ENCODE measurements at regions not wholly inside any gene's neighbourhood (a gene's known extent, or its start where the extent isn't known, plus 50 kb on each side); places are given as distances from the start of the nearest gene placed in this dataset.
"Not testable (repeated sequence)": the region's sequence is repeated elsewhere in the genome, so short reads cannot be mapped to it uniquely, and the experiment has no call there.

GRCh38 chr17:77038884-77039555 lies 101.7 kb upstream of the SEC14L1 start:
- no peak for DNase-seq

DNA sequence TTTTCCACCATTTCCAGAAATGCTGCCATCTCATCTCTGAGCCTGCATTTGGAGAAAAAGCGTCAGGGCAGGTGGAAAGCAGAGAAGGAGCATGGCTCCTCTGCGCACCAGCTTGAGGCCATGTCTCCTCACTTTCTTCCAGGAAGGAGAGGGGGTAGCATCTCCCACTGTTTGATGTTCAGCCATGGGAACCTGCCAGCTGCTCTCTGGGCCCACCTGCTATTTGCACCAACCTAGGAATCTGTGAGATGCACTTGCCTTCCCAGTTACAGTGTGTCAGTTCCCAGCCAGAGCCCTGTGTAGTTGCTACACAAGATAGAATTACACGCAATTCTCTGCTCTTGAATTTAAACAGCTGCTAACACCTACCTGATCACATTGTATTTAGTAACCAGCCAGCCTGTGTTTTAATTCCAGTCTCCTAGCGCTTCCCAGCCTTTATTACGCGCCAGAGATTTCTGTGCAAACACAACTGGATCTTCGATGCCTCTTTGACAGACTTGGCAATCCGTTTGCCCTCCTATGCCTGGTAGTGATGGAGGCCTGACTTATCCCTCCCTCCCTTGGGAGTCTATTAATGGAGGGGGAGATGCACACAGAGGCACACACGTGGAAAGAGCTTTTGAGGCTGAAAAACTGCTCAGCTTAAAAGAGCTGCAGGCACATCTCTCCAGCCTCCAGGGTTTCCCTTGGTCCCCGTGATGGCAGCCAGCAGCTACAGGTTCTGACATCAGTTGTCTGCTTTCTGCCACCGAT lies 98.1 kb upstream of the SEC14L1 start:
- no peak for DNase-seq

DNA sequence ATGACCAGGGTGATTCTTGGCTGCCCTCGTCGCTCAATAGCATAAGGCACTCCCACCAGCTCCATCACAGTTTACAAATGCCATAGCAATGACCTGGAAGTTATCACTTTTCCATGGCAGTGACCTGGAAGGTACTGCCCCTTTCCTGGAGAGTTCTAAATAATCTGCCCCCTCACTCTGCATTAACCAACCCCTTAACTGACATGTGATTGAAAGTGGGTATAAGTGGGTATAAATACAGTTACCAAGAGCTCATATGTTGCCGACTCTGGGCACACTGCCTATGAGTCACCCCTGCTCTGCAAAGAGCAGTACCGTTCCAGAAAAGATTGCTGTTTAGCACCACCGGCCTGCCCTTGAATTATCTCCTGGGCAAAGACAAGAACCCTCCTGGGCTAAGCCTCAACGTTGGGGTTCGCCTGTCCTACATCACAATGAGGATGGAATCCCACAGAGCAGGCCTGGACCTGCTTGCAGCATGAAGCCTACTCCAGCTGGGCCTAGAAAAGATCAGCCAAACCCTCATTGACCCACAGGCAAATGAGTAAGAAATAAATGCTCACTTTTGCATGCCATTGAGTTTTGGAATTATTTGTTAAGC lies 95.2 kb upstream of the SEC14L1 start:
- no peak for DNase-seq

GRCh38 chr17:77049440-77049839 lies 91.3 kb upstream of the SEC14L1 start:
- DNase-seq: no peak

DNA sequence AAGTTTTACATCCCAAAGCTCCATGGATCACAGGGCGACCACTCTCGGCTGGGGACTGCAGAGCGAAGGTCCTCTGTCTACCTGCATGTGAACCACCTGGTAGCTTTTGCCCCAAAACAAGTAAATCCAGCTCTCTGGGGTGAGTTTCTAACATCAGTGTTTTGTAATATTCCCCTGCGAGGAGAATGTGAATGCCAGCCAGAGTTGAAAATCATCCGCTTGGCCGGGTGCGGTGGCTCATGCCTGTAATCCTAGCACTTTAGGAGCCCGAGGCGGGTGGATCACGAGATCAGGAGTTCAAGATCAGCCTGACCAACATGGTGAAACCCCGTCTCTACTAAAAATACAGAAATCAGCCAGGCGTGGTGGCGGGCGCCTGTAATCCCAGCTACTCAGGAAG lies 89.9 kb upstream of the SEC14L1 start:
- DNase-seq: not testable (repeated sequence)

DNA sequence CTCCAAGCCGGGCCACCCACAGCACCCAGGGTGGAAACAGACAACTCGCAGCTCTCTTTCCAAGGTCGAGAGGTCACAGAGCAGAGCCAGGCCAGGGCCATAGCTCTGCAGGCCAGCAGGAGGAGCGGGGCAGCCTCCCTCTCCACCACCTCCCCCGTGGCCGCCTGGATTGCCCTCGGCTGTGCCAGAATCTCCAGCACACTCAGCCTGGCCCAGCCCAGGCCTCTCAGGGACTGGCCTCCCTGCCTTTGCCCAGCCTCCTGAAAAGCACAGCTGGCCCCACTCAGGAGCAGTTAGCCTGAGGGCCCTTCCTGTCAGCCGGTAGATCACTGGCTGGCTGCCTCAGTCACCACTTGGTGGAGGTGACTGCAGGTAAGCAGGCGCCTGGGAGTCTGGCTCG lies 85.8 kb upstream of the SEC14L1 start:
- no peak for DNase-seq

DNA sequence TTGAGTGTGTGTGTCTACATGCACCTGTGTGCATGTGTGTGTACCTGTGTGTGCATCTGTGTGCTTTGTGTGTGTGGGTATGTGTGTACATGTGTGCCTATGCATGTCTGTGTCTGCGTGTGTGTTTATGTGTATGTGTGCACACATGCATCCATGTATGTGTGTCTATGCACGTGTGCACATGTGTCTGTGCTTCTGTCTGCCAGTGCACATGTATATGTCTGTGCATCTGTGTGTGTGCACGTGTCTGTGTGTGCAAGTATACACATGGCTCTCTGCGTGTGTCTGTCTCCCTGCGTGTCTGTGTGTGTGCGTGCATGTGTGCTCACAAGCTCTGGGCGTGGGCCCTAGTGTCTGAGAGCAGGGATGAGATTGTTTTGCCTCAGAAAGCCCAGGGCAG lies 85.3 kb upstream of the SEC14L1 start:
- DNase-seq: no peak

- no peak for DNase-seq
These were observed 82.8 kb upstream of the SEC14L1 start for GRCh38 chr17:77058016-77058415.

GRCh38 chr17:77061669-77062068 lies 79.1 kb upstream of the SEC14L1 start:
- DNase-seq: no peak

GRCh38 chr17:77064598-77064997 lies 76.2 kb upstream of the SEC14L1 start:
- no peak for DNase-seq

- DNase-seq: no peak
These were observed 74.6 kb upstream of the SEC14L1 start for GRCh38 chr17:77066165-77066564.

GRCh38 chr17:77066726-77067409 lies 73.9 kb upstream of the SEC14L1 start:
- peak; percentile 43 for DNase-seq

GRCh38 chr17:77068915-77069314 lies 71.9 kb upstream of the SEC14L1 start:
- DNase-seq: no peak

DNA sequence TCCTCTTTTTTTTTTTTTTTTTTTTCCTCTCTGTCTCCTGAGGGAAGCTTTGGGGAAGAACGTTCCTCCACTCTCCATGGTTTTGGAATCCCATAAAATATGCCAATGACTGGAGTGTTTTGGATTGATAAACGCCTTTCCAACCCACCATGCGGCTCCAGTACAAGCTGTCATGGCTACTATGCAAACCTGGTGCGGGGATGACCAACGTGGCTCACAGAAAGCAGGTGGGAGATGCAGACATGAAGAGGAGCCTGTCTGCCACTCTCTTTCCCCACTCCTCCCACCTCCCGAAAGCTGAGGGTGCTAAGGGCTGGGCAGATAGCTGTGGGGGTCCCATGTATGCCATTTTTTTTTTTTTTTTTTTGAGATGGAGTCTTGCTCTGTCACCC lies 69.9 kb upstream of the SEC14L1 start:
- DNase-seq: no peak

- DNase-seq: no peak
These were observed 68.8 kb upstream of the SEC14L1 start for GRCh38 chr17:77071925-77072490.

GRCh38 chr17:77072670-77073069 lies 68.1 kb upstream of the SEC14L1 start:
- DNase-seq: no peak

- no peak for DNase-seq
These were observed 66.1 kb upstream of the SEC14L1 start for GRCh38 chr17:77074681-77075080.

DNA sequence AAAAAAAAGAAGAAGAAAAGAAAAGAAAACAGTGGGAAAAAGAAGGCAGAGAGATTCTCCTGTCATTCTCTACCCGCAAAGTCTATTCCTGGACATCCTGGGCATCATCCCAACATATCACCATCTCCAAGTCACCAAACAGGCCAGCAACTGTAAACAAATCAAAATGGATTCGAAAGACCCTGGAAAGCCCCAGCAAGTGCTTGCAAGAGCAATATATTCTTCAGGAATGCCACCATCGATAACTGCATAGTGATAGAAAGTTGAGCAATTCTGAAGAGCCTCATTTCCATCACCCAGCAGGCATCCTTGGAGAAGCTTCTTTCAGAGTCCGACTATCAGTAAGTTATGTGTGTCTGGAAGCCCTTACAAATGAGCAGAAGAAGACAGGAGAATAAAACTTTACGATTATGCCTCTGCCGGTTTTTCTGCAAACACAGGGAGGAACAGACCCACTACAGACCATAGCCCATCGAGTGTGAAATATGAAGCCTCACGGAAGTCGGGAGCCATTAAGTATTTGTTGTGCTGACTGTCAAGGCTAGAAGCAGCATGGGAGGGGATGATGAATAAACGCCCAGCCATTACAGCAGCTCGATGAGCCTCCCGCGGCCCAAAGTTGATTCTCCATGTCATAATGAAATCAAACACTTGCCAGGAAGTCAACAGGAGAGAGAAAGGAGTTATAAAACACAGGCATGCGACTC lies 64.5 kb upstream of the SEC14L1 start:
- DNase-seq: peak; percentile 28

- no peak for DNase-seq
These were observed 57.2 kb upstream of the SEC14L1 start for GRCh38 chr17:77083531-77083930.

GRCh38 chr17:77085926-77086432 lies 54.8 kb upstream of the SEC14L1 start:
- no peak for DNase-seq

DNA sequence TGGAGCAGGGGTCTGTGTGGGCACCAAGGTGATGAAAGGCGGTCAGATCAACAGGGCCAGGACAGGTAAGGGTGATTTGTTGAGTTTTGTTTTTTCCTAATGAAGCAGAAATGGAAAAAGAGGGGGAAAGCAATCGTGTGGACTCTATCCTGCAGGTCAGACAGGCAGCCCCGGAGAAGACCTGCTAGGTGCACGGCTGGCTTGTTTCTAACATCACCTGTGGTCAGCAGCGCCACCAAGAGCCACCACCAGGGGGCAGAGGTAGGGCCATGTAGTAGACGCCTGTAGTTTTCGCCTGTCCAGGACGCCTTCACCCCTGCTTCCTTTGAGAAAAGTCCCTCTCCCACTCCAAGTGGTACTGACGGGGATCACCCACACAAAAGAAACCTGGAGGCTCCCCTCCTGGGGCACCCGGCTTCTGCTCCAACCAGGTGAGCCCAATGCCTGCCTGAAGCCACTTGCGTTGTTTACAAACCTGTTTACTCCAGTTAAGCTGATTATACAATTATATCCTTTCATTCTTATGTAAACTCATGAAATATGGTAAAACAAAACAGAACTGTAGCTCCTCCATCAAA lies 54.2 kb upstream of the SEC14L1 start:
- peak; percentile 53 for DNase-seq
